Left renal pelvis (tissue), 4 donors: ENCODE measurements at regions not wholly inside any gene's neighbourhood (a gene's known extent, or its start where the extent isn't known, plus 50 kb on each side); places are given as distances from the start of the nearest gene placed in this dataset.
"Not testable (repeated sequence)": the region's sequence is repeated elsewhere in the genome, so short reads cannot be mapped to it uniquely, and the experiment has no call there.

Experiments used
- DNase-seq, 4 donors: peaks; one replicate each; pipeline ENCODE4 v3.0.0-alpha.2; 2013; ENCODE audit warnings: low read depth in 4 of 4, low spot score in 3 of 4

- DNase-seq = no peak
Observed at GRCh38 chr6:130603391-130603790, 223.8 kb upstream of the SMLR1 start.

- peak in 1 of 4 donors; percentile 16 for DNase-seq
Observed at GRCh38 chr6:130604841-130605399, 222.3 kb upstream of the SMLR1 start.

GRCh38 chr6:130610303-130610702 is 216.9 kb upstream of the SMLR1 start:
- DNase-seq = no peak

GRCh38 chr6:130611366-130611765 is 215.8 kb upstream of the SMLR1 start:
- DNase-seq = no peak

GRCh38 chr6:130613176-130613575 is 214.0 kb upstream of the SMLR1 start:
- DNase-seq = no peak

- no peak for DNase-seq
Observed at GRCh38 chr6:130615816-130616215, 211.4 kb upstream of the SMLR1 start.

- DNase-seq = no peak
Observed at GRCh38 chr6:130617658-130618057, 209.5 kb upstream of the SMLR1 start.

- not testable (repeated sequence) for DNase-seq
Observed at GRCh38 chr6:130618806-130619205, 208.4 kb upstream of the SMLR1 start.

GRCh38 chr6:130620338-130620781 is 206.8 kb upstream of the SMLR1 start:
- DNase-seq = no peak

GRCh38 chr6:130622142-130622541 is 205.1 kb upstream of the SMLR1 start:
- no peak for DNase-seq

GRCh38 chr6:130624046-130624445 is 203.2 kb upstream of the SMLR1 start:
- no peak for DNase-seq

GRCh38 chr6:130625825-130626527 is 201.2 kb upstream of the SMLR1 start:
- DNase-seq = no peak

GRCh38 chr6:130628862-130629261 is 198.3 kb upstream of the SMLR1 start:
- no peak for DNase-seq

GRCh38 chr6:130629640-130630039 is 197.6 kb upstream of the SMLR1 start:
- DNase-seq = no peak

GRCh38 chr6:130632277-130632676 is 194.9 kb upstream of the SMLR1 start:
- DNase-seq = no peak

- DNase-seq = no peak
Observed at GRCh38 chr6:130632897-130633296, 194.3 kb upstream of the SMLR1 start.

- no peak for DNase-seq
Observed at GRCh38 chr6:130643361-130643760, 183.8 kb upstream of the SMLR1 start.

GRCh38 chr6:130644175-130644574 is 183.0 kb upstream of the SMLR1 start:
- DNase-seq = no peak

- not testable (repeated sequence) for DNase-seq
Observed at GRCh38 chr6:130644769-130645168, 182.4 kb upstream of the SMLR1 start.

- DNase-seq = no peak
Observed at GRCh38 chr6:130647246-130647645, 180.0 kb upstream of the SMLR1 start.

GRCh38 chr6:130655586-130655985 is 171.6 kb upstream of the SMLR1 start:
- no peak for DNase-seq

GRCh38 chr6:130661077-130661476 is 166.1 kb upstream of the SMLR1 start:
- no peak for DNase-seq

- DNase-seq = no peak
Observed at GRCh38 chr6:130666786-130667185, 160.4 kb upstream of the SMLR1 start.
